ENCODE measurements at regions not wholly inside any gene's neighbourhood (a gene's known extent, or its start where the extent isn't known, plus 50 kb on each side); places are given as distances from the start of the nearest gene placed in this dataset.
"Not testable (repeated sequence)": the region's sequence is repeated elsewhere in the genome, so short reads cannot be mapped to it uniquely, and the experiment has no call there.

DNA sequence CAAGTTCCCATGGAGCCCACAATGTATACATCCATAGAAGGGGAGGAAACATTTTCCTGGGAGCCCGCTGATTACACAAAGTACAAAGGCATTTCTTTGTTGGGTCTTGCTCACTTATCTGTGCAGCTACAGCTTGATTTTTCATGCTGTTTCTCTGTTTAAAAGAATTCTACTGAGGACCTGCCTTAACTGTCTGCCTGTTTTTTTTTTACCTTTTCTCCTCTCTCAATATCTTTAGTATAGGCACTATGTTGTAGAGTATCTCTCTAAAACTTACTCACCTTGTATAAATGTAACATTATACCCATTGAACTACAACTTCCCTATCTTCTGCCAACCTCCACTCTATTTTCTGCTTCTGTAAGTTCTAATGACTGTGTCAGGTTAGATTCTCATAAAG, 494.6 kb upstream of the EPHA5 start:
- DNase-seq (ENCODE audit: low read depth) = no peak

DNA sequence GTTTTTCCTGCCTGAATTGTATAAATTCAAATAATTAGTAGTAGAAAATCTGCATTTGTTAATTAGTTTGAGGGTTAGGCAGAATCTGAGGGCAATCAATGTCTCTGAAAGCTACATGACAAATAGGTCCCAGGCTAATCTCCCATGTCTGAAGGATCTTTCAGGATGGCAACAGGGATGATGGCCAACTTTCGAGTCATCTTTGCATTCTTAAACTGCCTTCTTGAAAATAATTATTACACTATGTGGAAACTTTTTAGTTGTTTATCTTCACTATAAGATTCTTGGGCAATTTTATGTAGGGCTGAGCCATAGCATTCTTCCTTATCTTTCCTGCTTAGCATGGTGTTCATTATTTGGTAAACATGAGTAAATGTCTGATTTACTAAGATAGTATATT, 490.3 kb upstream of the EPHA5 start:
- no peak for DNase-seq (ENCODE audit: low read depth)

- DNase-seq (ENCODE audit: low read depth) = no peak
Measured at GRCh38 chr4:66157594-66157993, 487.3 kb upstream of the EPHA5 start.

DNA sequence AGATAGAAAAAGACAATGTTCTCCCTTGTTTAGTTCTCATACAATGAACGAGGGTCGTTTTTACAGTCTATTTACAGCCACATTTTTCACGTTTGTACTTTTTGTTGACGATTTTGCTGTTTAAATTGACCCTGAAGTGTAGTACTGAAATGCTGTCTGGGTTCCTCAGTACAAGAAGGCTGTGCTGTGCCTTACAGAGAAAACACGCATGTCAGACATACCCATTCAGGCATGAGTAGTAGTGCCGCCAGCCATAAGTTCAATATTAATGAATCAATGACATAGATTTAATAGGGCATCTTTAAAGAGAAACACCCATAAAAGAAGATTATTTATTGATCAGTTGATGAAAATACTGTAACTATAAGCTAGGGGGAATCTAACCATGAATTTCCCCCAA, 459.8 kb upstream of the EPHA5 start:
- no peak for DNase-seq (ENCODE audit: low read depth)

DNA sequence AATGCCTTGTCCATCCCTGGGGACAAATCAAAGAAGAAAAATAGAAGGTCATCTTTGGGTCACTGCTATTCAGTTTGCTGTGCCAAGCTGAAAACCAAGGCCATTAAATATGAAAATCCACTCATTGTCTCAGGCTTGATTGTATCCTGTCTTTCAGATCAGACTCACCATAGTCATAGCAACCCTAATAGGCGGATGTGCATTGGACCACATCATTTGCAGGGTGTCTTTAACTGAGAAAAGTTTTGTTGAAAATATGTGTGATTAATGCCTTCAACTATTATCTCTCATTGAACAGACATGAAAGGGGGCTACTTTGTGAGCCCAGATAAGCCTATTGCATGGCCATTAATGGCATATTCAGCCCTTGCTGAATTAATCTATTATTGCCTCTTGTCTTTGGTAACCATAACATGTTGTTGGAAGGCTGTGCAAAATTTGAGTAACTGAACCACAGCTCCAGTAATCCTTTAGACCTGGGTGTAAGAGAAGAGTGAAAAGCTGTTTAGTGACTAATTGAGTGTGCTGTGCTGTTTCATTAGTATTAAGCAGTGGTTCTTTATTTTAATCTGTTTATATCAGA, 453.6 kb upstream of the EPHA5 start:
- no peak for DNase-seq (ENCODE audit: low read depth)

GRCh38 chr4:66123190-66123589, 452.9 kb upstream of the EPHA5 start:
- no peak for DNase-seq (ENCODE audit: low read depth)

DNA sequence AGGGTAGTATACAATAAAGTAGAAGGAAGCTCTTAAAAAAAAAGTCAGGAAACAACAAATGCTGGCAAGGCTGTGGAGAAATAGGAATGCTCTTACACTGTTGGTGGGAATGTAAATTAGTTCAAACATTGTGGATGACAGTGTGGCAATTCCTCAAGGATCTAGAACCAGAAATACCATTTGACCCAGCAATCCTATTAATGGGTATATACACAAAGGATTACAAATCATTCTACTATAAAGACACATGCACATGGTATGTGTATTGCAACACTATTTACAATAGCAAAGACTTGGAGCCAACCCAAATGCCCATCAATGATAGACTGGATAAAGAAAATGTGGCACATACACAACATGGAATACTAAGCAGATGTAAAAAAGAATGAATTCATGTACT, 444.9 kb upstream of the EPHA5 start:
- not testable (repeated sequence) for DNase-seq (ENCODE audit: low read depth)

DNA sequence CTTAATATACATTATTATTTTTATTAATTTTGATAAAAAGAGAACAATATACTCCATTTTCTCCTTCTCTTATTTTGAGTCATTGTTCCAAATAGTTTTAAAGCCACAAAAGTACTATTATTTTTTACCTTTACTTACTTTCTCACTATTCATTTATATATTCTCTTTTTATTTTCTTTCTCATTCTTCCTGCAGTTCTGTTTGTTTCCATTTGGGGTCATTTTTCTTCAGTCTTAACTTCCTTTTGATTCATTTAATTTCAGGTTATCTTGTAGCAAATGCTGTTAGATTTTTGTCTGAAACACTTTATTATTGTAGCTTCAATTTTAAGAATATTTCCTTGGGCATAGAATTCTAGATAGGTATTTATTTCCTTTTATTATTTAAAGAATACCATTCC, 438.6 kb upstream of the EPHA5 start:
- DNase-seq (ENCODE audit: low read depth) = no peak

GRCh38 chr4:66097218-66097617, 426.9 kb upstream of the EPHA5 start:
- no peak for DNase-seq (ENCODE audit: low read depth)

- DNase-seq (ENCODE audit: low read depth) = no peak
Measured at GRCh38 chr4:66095065-66095464, 424.8 kb upstream of the EPHA5 start.

GRCh38 chr4:66094070-66094469, 423.8 kb upstream of the EPHA5 start:
- no peak for DNase-seq (ENCODE audit: low read depth)

DNA sequence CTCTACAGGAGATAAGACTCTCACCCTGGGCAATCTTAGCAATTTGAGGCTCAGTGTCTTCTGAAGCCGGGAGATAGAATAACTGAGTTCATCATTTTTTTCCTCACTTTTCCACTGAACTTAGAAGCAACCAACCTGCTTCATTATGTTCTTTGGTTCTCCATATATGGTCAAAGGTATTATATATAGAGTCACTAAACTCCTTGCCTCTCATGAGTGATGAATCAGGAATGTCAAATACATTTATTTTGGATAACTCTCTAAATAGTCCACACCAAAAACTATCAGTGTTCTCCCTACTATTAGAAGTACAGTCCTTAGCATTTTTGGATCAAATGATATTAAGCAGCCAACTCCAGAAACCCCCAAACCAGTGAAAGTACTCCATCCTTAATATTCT, 421.5 kb upstream of the EPHA5 start:
- no peak for DNase-seq (ENCODE audit: low read depth)

GRCh38 chr4:66073961-66074360, 403.7 kb upstream of the EPHA5 start:
- DNase-seq (ENCODE audit: low read depth) = no peak

DNA sequence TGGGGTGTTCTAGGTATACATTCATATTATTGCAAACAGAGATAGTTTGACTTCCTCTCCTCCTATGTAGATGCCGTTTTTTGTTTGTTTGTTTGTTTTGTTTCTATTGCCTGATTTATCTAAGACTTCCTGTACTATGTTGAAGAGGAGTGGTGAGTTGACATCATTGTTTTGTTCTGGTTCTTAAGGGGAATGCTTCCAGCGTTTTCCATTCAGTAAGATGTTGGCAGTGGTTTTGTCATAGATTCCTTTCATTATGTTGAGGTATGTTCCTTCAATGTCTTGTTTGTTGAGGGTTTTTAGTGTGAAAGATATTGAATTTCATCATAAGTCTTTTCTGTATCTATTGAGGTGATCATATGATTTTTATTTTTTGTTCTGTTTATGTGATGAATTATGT, 401.6 kb upstream of the EPHA5 start:
- no peak for DNase-seq (ENCODE audit: low read depth)

- no peak for DNase-seq (ENCODE audit: low read depth)
Measured at GRCh38 chr4:66062921-66063320, 392.6 kb upstream of the EPHA5 start.

GRCh38 chr4:66062044-66062443, 391.8 kb upstream of the EPHA5 start:
- DNase-seq (ENCODE audit: low read depth) = no peak

GRCh38 chr4:66059556-66059955, 389.3 kb upstream of the EPHA5 start:
- DNase-seq (ENCODE audit: low read depth) = no peak

- no peak for DNase-seq (ENCODE audit: low read depth)
Measured at GRCh38 chr4:66059136-66059535, 388.8 kb upstream of the EPHA5 start.

DNA sequence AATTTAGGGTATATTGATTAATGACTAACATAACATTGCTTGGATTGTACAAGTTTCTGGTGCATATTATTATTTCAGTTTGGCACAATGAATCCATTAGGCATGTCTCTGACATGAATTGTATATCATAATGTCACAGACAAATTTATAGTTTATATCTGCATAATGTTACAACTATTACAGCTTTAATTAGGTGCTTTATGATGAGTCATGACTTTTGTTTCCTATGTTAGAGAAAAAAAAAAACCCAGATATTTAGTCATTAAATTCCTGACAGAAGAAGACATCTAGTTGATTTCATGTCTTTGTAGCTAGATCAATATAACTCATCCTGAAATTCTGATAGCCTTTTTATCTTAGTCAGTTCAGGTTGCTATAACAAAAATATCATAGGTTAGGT, 385.7 kb upstream of the EPHA5 start:
- DNase-seq (ENCODE audit: low read depth) = no peak

DNA sequence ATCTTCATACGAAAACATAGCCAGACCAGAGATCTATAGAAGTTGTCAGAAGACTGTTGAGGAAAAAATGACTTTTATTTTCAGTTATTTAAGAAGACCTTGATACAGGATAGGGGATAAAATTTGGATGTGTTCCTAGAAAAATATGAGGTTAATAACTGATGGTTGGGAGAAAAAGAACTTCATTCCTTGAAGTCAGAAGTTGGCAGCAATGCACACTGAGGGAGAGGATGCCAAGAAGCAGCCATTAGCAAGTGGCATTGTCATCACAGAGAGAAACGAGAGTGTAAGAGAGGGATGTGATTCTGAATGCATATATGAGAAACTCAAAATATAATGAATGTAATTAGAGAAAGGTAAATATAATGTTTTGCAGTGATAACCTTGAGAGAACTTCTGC, 382.1 kb upstream of the EPHA5 start:
- DNase-seq (ENCODE audit: low read depth) = no peak

DNA sequence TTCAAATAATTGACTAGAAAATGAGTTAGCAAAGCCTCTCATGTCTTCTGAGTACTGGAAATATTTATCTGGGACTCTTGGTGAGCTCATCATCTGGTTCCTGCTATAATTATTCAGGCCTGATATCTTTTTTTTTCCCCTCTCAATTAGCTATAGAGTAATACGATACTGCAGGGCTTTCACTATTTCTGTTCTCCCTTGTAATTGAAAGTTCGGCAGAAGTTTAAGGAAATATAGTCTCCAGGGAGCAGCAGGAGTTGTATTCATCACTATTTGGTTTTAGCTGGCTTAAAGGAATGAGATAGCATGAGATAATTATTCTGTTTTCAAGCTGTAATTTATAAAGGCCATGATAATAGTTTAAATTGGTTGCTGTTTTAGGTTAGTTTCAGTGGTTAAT, 378.6 kb upstream of the EPHA5 start:
- no peak for DNase-seq (ENCODE audit: low read depth)

DNA sequence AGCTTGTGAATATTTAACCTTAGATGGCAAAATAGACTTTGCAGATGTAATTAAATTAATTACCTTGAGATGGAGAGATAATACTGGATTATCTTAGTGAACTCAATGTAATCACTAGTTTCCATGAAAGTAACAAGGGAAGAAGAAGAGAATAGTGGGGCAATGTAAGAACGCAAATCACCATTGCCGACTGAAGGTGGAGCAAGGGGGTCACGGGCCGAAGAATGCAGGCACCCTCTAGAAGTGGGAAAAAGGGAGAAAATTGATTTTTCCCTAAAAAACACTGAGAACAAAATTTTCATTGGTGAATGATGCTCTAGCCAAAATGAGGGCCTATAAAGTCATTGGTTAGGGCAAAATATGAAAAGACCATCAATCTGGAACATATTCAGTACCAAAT, 375.6 kb upstream of the EPHA5 start:
- no peak for DNase-seq (ENCODE audit: low read depth)

DNA sequence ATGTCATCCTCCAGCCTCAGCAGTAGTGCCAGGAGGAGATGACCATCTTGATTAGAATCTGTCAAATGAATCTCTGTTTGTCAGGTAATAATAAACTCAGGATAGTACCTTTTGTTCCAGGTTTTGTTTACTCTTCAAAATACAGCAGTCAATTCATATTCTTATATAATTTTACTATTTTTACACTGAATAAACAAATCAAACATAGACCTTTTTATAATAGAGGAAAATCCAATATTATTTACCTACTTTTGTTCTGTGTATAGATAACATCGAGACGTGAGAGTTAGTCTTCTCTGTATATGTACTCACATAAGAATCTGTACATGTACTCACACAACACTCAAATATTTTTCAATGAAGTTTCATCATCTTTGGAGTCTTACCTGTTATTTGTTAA, 365.4 kb upstream of the EPHA5 start:
- no peak for DNase-seq (ENCODE audit: low read depth)

- no peak for DNase-seq (ENCODE audit: low read depth)
Measured at GRCh38 chr4:66034671-66035070, 364.4 kb upstream of the EPHA5 start.

GRCh38 chr4:66034262-66034661, 364.0 kb upstream of the EPHA5 start:
- DNase-seq (ENCODE audit: low read depth) = no peak
